ENCODE measurements at regions not wholly inside any gene's neighbourhood (a gene's known extent, or its start where the extent isn't known, plus 50 kb on each side); places are given as distances from the start of the nearest gene placed in this dataset.

DNA sequence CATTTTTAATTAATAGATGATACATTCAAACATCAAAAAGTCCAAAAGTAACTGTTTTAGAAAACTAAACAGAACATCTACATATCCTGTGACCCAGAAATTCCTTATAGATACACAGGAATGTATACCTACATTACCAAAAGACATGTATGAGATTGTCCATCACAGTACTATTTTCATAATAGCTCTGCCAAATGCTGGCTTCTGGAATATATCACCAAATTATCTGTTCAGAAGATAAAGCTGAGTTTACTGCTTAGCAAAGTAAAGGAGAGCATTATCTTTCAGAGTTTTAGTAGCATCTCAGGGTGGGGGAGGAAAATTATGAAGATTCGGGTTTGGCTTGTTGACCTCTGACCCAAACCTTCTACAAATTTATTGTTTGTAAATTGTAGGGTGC is 368.9 kb upstream of the SLC7A11 start:
- no peak for TF ChIP-seq FOS (IDR thresholded peaks at IDR 0.05; ENCODE audit: borderline replicate concordance, insufficient read depth, low read length)
- no peak for TF ChIP-seq MAX (IDR thresholded peaks at IDR 0.05; ENCODE audit: insufficient read depth, insufficient read length)
- TF ChIP-seq, protein P1, sequence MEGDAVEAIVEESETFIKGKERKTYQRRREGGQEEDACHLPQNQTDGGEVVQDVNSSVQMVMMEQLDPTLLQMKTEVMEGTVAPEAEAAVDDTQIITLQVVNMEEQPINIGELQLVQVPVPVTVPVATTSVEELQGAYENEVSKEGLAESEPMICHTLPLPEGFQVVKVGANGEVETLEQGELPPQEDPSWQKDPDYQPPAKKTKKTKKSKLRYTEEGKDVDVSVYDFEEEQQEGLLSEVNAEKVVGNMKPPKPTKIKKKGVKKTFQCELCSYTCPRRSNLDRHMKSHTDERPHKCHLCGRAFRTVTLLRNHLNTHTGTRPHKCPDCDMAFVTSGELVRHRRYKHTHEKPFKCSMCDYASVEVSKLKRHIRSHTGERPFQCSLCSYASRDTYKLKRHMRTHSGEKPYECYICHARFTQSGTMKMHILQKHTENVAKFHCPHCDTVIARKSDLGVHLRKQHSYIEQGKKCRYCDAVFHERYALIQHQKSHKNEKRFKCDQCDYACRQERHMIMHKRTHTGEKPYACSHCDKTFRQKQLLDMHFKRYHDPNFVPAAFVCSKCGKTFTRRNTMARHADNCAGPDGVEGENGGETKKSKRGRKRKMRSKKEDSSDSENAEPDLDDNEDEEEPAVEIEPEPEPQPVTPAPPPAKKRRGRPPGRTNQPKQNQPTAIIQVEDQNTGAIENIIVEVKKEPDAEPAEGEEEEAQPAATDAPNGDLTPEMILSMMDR (IDR thresholded peaks at IDR 0.05; ENCODE audit: extremely low read depth in 1 of 2, insufficient read depth in 1 of 2, low read depth in 1 of 2, low read length in 2 of 2), result no peak
- TF ChIP-seq JUN (IDR thresholded peaks at IDR 0.05; ENCODE audit: borderline replicate concordance, insufficient read depth, insufficient read length, low read depth), result no peak
- no peak for TF ChIP-seq MYC (IDR thresholded peaks at IDR 0.05; ENCODE audit: low read depth, low read length)
- TF ChIP-seq POLR2A (IDR thresholded peaks at IDR 0.05; ENCODE audit: low read depth, low read length), result no peak
- no peak for TF ChIP-seq POLR2AphosphoS5 (IDR thresholded peaks at IDR 0.05; ENCODE audit: insufficient read depth, low read depth, low read length)
- no peak for TF ChIP-seq EZH2 (IDR thresholded peaks at IDR 0.05; ENCODE audit: borderline replicate concordance, low read depth, low read length, severe bottlenecking)
- TF ChIP-seq GATA2 (IDR thresholded peaks at IDR 0.05; ENCODE audit: insufficient read depth, insufficient read length, low read depth, low read length), result no peak
- Histone ChIP-seq H3K4me3 (replicated peaks in 1 of 3; ENCODE audit: insufficient read depth in 1 of 3, low read depth in 1 of 3, low read length in 3 of 3) (no peak overlapping the region), H4K20me1 (replicated peaks; ENCODE audit: control insufficient read depth, extremely low read depth, insufficient read depth, low read length) (no peaks in the 10 kb centered on the region), H3K27me3 (ENCODE audit: control insufficient read depth in 2 of 2, insufficient read depth in 2 of 2, low read length in 2 of 2) (peaks cover 0 to 4% of the 10 kb centered on the region in 2 experiments), H3K9me1 (replicated peaks; ENCODE audit: control insufficient read depth, extremely low read depth, insufficient read depth, low read length) (no peaks in the 10 kb centered on the region), H3K4me1 (ENCODE audit: control insufficient read depth, extremely low read depth, insufficient read depth, low read length) (no peaks in the 10 kb centered on the region), H3K36me3 (ENCODE audit: control insufficient read depth in 2 of 2, extremely low read depth in 1 of 2, insufficient read depth in 2 of 2, low read length in 2 of 2) (no peaks in the 10 kb centered on the region), H3K27ac (ENCODE audit: insufficient read depth, low read depth, low read length) (no peak overlapping the region), H2AFZ (ENCODE audit: low read depth, low read length) (no peak overlapping the region), H3K79me2 (ENCODE audit: control insufficient read depth, insufficient read depth, low read length) (no peaks in the 10 kb centered on the region), H3K4me2 (ENCODE audit: insufficient read depth, low read length) (no peak overlapping the region), H3K9ac (replicated peaks; ENCODE audit: extremely low read depth, insufficient read depth, low read length) (no peak overlapping the region), H3K9me3 (replicated peaks; ENCODE audit: control insufficient read depth, insufficient read depth, low read length) (no peaks in the 10 kb centered on the region)
- no TSS peak for BruUV-seq (replicated peaks)
- CTCF ChIA-PET, result no interaction called here
- POLR2A ChIA-PET, result no interaction called here
- dilution Hi-C loops (cut with MboI; ENCODE audit: extremely low pct_ligation_motif_present, low sequenced_read_pairs), result no loop called here
- no peak for FAIRE-seq
- intact Hi-C loops (cut with micrococcal nuclease), result no loop called here
- DNase-seq (ENCODE audit: low read depth, low spot score), result no peak
